Ectodermal cell (in vitro differentiated cells): ENCODE measurements at regions not wholly inside any gene's neighbourhood (a gene's known extent, or its start where the extent isn't known, plus 50 kb on each side); places are given as distances from the start of the nearest gene placed in this dataset.

Source experiments
- H3K27ac ChIP-seq: 2 replicates; pipeline ENCODE4 v1.7.0; 2013; ENCODE audit warnings: mild to moderate bottlenecking, low read depth, low read length; ENCODE audit not compliant: insufficient read depth, poor library complexity, severe bottlenecking
- H3K27me3 ChIP-seq: 2 replicates; pipeline ENCODE4 v1.7.0; 2013; ENCODE audit warnings: mild to moderate bottlenecking, low read length; ENCODE audit not compliant: insufficient read depth, control insufficient read depth, poor library complexity, severe bottlenecking
- H3K36me3 ChIP-seq: one replicate; pipeline ENCODE4 v1.7.0; 2013; ENCODE audit warnings: low read length; ENCODE audit not compliant: control insufficient read depth, insufficient read depth
- H3K4me1 ChIP-seq: one replicate; pipeline ENCODE4 v1.7.0; 2013; ENCODE audit warnings: low read length; ENCODE audit not compliant: control insufficient read depth, insufficient read depth
- H3K4me3 ChIP-seq: 2 replicates; pipeline ENCODE4 v1.7.0; 2013; ENCODE audit warnings: low read depth, low read length, control low read depth; ENCODE audit not compliant: insufficient read depth
- H3K9me3 ChIP-seq: 2 replicates; pipeline ENCODE4 v1.7.0; 2013; ENCODE audit warnings: mild to moderate bottlenecking, low read length, moderate library complexity; ENCODE audit not compliant: control insufficient read depth
- WGBS, 2 experiments: methylation state at CpG; one replicate each; pipeline ENCODE4 v1.1.7; 2013; ENCODE audit warnings: missing lambda C conversion rate in 2 of 2; 5-methylcytosine and 5-hydroxymethylcytosine counted together

- Histone ChIP-seq H3K36me3 (no peaks in the 10 kb centered on the region), H3K9me3 (no peaks in the 10 kb centered on the region)
- 94% methylated on average over 11 of the region's 11 CpGs for WGBS, 2 experiments
Measured at GRCh38 chr6:8831366-8832152, 396.2 kb upstream of the SLC35B3 start.

DNA sequence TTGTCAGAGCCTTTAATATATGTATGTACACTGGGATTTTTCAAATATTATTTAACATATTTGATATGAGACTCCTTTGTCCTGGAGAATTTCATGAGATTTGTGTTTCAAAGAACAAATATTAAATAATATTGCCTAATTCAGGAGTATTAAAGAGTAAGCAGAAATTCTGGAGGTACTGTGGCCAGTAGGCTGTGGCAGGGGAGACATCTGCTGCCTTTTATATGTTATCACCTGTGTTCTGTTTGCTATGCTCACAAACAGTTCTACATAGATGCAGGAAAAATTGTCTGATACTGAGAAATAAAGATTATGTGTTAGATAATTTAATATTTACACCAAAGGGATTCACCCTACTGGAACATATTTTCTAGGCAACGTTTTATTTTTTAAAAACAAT, 395.4 kb upstream of the SLC35B3 start:
- H3K36me3 ChIP-seq = no peaks in the 10 kb centered on the region
- peaks cover 7% of the 10 kb centered on the region for H3K4me1 ChIP-seq
- no peak overlapping the region for H3K4me3 ChIP-seq
- H3K27me3 ChIP-seq = no peaks in the 10 kb centered on the region
- H3K27ac ChIP-seq = no peak overlapping the region
- H3K9me3 ChIP-seq = no peaks in the 10 kb centered on the region
- 71% methylated on average over 1 of the region's 1 CpG; no CpG with 5 or more reads in 1 of the 2 experiments for WGBS, 2 experiments

More at GRCh38 chr6:8831366-8832152, 396.2 kb upstream of the SLC35B3 start:
- H3K4me1 ChIP-seq = peaks cover 7% of the 10 kb centered on the region
- H3K27me3 ChIP-seq = no peaks in the 10 kb centered on the region
- no peak overlapping the region for H3K4me3 ChIP-seq
- H3K27ac ChIP-seq = no peak overlapping the region

- Histone ChIP-seq H3K36me3 (no peaks in the 10 kb centered on the region), H3K4me3 (no peak overlapping the region), H3K9me3 (no peaks in the 10 kb centered on the region), H3K27me3 (no peaks in the 10 kb centered on the region), H3K27ac (no peak overlapping the region), H3K4me1 (peaks cover 4% of the 10 kb centered on the region)
- 89 to 91% methylated on average over 5 of the region's 5 CpGs for WGBS, 2 experiments
Measured at GRCh38 chr6:8829796-8830195, 394.5 kb upstream of the SLC35B3 start.

GRCh38 chr6:8829296-8829695, 394.0 kb upstream of the SLC35B3 start:
- H3K4me1 ChIP-seq = peaks cover 4% of the 10 kb centered on the region
- no peak overlapping the region for H3K4me3 ChIP-seq
- H3K27me3 ChIP-seq = no peaks in the 10 kb centered on the region
- no peaks in the 10 kb centered on the region for H3K36me3 ChIP-seq
- 93 to 95% methylated on average over 4 of the region's 4 CpGs for WGBS, 2 experiments
- H3K27ac ChIP-seq = no peak overlapping the region
- no peaks in the 10 kb centered on the region for H3K9me3 ChIP-seq

DNA sequence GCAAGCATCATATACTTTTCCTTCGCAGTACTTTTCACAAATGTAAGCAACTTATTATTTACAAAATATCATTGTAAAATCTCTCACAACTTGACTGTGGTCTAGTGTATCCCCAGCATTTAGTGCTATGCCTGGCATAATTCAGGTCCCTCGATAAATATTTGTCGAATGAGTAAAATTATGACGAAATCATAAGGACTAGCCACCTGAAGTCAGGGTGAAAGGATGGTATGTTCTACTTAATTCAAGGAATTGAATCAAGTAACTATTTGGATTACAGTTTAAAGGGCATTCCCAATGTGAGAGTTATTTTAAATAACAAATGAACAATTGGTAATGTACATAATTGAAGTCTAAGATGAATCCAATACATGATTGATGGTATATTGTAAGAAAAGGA, 393.0 kb upstream of the SLC35B3 start:
- 96 to 98% methylated on average over 4 of the region's 4 CpGs for WGBS, 2 experiments
- Histone ChIP-seq H3K27me3 (no peaks in the 10 kb centered on the region), H3K9me3 (no peaks in the 10 kb centered on the region), H3K36me3 (no peaks in the 10 kb centered on the region), H3K4me3 (no peak overlapping the region), H3K27ac (no peak overlapping the region), H3K4me1 (peaks cover 4% of the 10 kb centered on the region)

GRCh38 chr6:8825726-8826125, 390.4 kb upstream of the SLC35B3 start:
- H3K4me1 ChIP-seq = peaks cover 4% of the 10 kb centered on the region
- no peaks in the 10 kb centered on the region for H3K36me3 ChIP-seq
- H3K27ac ChIP-seq = no peak overlapping the region
- H3K9me3 ChIP-seq = no peaks in the 10 kb centered on the region
- H3K27me3 ChIP-seq = no peaks in the 10 kb centered on the region
- no peak overlapping the region for H3K4me3 ChIP-seq

DNA sequence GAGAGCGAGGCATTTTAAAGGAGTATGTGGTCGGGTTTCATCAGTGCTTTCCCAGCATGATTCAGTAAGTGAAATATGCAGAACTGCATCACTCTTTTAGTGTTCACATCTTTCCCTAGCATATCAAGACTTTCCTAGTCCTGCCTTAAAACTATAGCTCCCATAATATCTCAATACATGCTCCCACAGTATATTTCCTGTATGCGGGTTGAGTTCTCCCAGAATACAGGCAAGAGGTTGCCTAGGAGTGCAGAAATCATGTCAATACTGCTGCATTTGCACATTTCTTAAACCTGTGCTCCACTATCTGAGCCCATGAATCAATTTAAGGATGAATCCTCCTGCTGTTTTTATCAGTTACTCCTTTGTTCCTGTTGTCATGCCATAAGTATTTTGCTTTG, 386.6 kb upstream of the SLC35B3 start:
- Histone ChIP-seq H3K4me3 (no peak overlapping the region), H3K27ac (no peak overlapping the region), H3K27me3 (no peaks in the 10 kb centered on the region), H3K9me3 (no peaks in the 10 kb centered on the region), H3K4me1 (no peaks in the 10 kb centered on the region), H3K36me3 (no peaks in the 10 kb centered on the region)
- WGBS, 2 experiments = 95 to 98% methylated on average over 2 to 3 of the region's 3 CpGs

DNA sequence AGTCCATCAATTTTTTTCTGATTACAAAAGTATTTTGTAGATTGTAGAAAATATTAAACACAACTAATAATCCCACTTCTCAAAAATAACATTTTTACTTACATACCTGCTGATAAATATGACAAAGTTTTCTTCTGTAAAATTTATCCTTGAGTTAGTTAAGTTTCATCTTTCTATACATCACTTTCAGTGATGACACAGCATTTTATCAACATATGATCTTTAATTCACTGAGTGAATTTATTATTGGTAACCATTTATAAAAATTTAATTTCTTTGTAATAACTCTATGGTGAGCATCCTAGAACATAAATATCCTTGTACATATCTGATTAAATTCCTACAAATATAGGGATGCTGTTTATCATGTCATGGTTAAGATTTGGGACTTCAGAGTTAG, 385.0 kb upstream of the SLC35B3 start:
- Histone ChIP-seq H3K4me1 (no peaks in the 10 kb centered on the region), H3K9me3 (no peaks in the 10 kb centered on the region), H3K36me3 (no peaks in the 10 kb centered on the region), H3K4me3 (no peak overlapping the region), H3K27ac (no peak overlapping the region), H3K27me3 (no peaks in the 10 kb centered on the region)

GRCh38 chr6:8819446-8819845, 384.1 kb upstream of the SLC35B3 start:
- Histone ChIP-seq H3K9me3 (no peaks in the 10 kb centered on the region), H3K4me1 (no peaks in the 10 kb centered on the region), H3K36me3 (no peaks in the 10 kb centered on the region), H3K4me3 (no peak overlapping the region), H3K27ac (no peak overlapping the region), H3K27me3 (no peaks in the 10 kb centered on the region)
- 92 to 96% methylated on average over 4 to 5 of the region's 5 CpGs for WGBS, 2 experiments

DNA sequence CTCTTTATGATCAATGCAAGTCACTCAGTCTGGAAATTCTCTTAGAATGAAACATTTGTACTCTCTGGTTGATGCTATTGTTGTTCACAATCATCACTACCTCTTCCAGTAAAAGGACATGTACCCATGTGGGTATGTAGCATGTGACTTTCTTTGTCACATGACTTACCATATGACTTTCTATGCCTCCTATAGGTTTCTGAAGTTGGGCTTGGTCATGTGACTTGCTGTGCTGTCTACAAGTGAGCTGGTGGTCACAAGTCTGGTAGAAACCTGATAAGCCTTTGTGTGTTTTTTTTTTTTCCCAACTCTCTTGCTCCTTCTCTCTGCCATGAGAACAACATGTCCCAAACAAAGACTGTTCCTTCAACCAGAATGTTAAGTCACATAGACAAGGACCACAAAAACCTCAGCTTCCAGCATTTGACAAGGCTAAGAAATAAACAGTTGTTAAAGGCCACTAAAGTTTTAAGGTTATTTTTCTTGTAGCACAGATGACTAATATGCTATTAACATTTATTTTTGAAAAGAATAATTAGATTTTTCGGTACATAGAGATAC, 379.2 kb upstream of the SLC35B3 start:
- no peaks in the 10 kb centered on the region for H3K9me3 ChIP-seq
- no peaks in the 10 kb centered on the region for H3K36me3 ChIP-seq
- H3K27ac ChIP-seq = no peak overlapping the region
- WGBS, 2 experiments = no CpG with 5 or more reads among the region's 1 CpG
- no peaks in the 10 kb centered on the region for H3K4me1 ChIP-seq
- H3K27me3 ChIP-seq = no peaks in the 10 kb centered on the region
- H3K4me3 ChIP-seq = no peak overlapping the region
